ENCODE measurements at regions not wholly inside any gene's neighbourhood (a gene's known extent, or its start where the extent isn't known, plus 50 kb on each side); places are given as distances from the start of the nearest gene placed in this dataset.

DNA sequence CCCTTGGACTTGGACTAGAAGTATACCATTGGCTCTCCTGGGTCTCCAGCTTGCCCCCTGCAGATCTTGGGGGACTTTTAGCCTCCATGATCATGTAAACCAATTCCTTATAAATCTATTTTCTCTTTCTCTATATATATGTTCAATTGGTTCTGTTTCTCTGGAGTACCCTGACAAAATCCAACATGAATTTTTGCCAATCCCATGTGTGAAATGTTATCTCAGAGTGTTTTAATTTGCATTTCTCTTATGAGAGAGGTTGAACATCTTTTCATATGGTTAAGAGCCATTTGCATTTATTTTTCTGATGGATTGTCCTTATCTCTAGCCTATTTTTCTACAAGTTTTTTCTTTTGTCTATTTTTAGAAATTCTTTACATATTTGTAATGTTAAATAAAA is 131.7 kb upstream of the NEO1 start:
- TF ChIP-seq, protein P1, sequence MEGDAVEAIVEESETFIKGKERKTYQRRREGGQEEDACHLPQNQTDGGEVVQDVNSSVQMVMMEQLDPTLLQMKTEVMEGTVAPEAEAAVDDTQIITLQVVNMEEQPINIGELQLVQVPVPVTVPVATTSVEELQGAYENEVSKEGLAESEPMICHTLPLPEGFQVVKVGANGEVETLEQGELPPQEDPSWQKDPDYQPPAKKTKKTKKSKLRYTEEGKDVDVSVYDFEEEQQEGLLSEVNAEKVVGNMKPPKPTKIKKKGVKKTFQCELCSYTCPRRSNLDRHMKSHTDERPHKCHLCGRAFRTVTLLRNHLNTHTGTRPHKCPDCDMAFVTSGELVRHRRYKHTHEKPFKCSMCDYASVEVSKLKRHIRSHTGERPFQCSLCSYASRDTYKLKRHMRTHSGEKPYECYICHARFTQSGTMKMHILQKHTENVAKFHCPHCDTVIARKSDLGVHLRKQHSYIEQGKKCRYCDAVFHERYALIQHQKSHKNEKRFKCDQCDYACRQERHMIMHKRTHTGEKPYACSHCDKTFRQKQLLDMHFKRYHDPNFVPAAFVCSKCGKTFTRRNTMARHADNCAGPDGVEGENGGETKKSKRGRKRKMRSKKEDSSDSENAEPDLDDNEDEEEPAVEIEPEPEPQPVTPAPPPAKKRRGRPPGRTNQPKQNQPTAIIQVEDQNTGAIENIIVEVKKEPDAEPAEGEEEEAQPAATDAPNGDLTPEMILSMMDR (conservative IDR thresholded peaks at IDR 0.05), result no peak
- Mint-ChIP-seq H3K27ac (no peak overlapping the region), H3K9me3 (no peaks in the 10 kb centered on the region), H3K4me3 (no peak overlapping the region), H3K27me3 (no peaks in the 10 kb centered on the region), H3K36me3 (no peaks in the 10 kb centered on the region), H3K4me1 (ENCODE audit: unreplicated experiment) (no peaks in the 10 kb centered on the region)
- DNase-seq (ENCODE audit: extremely low spot score, unreplicated experiment), result no peak

DNA sequence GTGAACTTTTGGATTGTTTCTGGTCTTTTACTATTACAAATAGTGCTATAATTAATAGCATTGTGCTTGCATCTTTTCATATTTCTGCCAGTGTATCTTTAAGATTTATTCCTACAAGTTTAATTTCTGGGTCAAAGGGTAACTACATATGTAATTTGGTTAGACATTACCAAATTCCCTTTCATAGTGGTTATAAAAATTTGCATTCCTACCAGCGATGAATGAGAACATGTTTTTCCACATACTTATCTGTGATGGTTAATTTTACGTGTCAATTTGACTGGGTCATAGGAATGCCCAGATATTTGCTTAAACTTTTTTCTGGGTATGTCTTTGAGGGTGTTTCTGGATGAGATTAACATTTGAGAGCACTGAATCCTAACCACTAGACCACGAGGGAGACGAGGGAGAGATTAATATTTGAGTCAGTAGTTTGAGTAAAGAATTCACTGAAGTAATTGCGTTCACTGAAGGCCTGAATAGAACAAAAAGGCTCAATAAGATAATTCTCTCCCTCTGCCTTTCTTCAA is 132.3 kb upstream of the NEO1 start:
- Mint-ChIP-seq H3K27me3 (no peaks in the 10 kb centered on the region), H3K4me3 (no peak overlapping the region), H3K4me1 (ENCODE audit: unreplicated experiment) (no peaks in the 10 kb centered on the region), H3K27ac (no peak overlapping the region), H3K9me3 (no peaks in the 10 kb centered on the region), H3K36me3 (no peaks in the 10 kb centered on the region)
- TF ChIP-seq, protein P1 (conservative IDR thresholded peaks at IDR 0.05), result no peak
- DNase-seq (ENCODE audit: extremely low spot score, unreplicated experiment), result no peak

DNA sequence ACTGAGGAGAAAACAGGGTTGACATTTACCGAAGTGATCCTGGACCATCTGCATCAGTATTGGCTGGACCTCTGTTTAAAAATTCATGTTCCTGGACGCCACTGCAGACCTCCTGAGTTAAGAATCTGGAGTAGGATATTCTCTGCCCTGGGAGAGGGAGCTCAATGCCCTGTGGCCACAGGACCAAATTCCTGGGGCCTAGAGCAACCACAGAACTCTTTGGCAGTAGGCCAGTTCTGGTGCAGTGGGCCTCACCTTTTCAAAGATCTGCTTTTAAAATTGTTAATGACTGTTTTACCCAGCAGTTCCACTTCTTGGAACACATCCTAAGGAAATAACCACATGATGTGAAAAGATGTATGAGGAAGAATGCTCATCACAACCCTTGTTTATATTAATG is 133.3 kb upstream of the ADPGK start:
- no peak overlapping the region for H3K4me3 Mint-ChIP-seq

DNA sequence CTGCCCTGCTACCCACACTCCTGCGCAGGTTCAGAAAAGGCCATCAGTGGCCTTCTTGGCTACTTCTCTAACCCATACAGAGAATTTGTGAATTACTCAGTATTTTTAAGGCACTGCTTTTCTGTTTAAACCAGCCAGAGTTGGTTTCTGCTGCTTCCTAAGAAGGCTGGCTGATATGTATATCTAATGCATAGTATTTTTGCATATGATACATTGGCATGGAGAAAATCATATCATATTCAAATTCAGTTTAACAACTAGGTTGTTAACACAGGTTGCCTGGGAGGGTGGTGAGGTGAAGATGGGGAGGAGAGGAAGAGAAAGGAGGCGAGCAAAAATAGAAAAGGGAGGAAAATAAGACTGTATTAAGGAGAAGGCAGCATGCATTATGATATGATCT is 132.8 kb upstream of the ADPGK start:
- no peaks in the 10 kb centered on the region for H3K9me3 Mint-ChIP-seq
- no peaks in the 10 kb centered on the region for H3K4me1 Mint-ChIP-seq (ENCODE audit: unreplicated experiment)
- H3K27ac Mint-ChIP-seq, result no peak overlapping the region
- H3K27me3 Mint-ChIP-seq, result no peaks in the 10 kb centered on the region
- DNase-seq (ENCODE audit: extremely low spot score, unreplicated experiment), result no peak
- H3K4me3 Mint-ChIP-seq, result no peak overlapping the region
- H3K36me3 Mint-ChIP-seq, result no peaks in the 10 kb centered on the region
- TF ChIP-seq, protein P1 (conservative IDR thresholded peaks at IDR 0.05), result no peak

More for the DNA sequence above, 133.3 kb upstream of the ADPGK start:
- Mint-ChIP-seq H3K27me3 (no peaks in the 10 kb centered on the region), H3K9me3 (no peaks in the 10 kb centered on the region), H3K4me1 (ENCODE audit: unreplicated experiment) (no peaks in the 10 kb centered on the region), H3K36me3 (no peaks in the 10 kb centered on the region), H3K27ac (no peak overlapping the region)
- TF ChIP-seq, protein P1 (conservative IDR thresholded peaks at IDR 0.05), result no peak
- no peak for DNase-seq (ENCODE audit: extremely low spot score, unreplicated experiment)

DNA sequence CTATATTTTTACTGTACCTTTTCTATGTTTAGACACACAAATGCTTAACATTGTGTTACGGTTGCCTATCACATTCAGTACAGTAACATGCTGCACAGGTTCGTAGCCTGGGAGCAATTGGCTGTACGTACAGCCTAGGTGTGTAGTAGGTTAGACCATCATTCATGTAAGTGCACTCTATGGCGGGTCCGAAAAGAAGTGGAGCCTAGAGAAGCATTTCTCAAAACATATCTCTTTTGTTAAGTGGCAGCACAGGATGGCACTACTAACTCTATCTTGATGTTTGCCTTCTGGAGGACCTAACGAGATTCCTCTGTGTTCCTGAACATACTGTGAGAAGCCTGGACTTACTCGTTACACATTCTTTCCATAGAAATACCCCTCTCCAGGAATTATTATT is 132.3 kb upstream of the ADPGK start:
- H3K27ac Mint-ChIP-seq, result no peak overlapping the region
- H3K4me3 Mint-ChIP-seq, result no peak overlapping the region
- H3K4me1 Mint-ChIP-seq (ENCODE audit: unreplicated experiment), result no peaks in the 10 kb centered on the region
- no peak for DNase-seq (ENCODE audit: extremely low spot score, unreplicated experiment)
- no peaks in the 10 kb centered on the region for H3K27me3 Mint-ChIP-seq
- no peaks in the 10 kb centered on the region for H3K36me3 Mint-ChIP-seq
- H3K9me3 Mint-ChIP-seq, result no peaks in the 10 kb centered on the region
- TF ChIP-seq, protein P1 (conservative IDR thresholded peaks at IDR 0.05), result no peak

DNA sequence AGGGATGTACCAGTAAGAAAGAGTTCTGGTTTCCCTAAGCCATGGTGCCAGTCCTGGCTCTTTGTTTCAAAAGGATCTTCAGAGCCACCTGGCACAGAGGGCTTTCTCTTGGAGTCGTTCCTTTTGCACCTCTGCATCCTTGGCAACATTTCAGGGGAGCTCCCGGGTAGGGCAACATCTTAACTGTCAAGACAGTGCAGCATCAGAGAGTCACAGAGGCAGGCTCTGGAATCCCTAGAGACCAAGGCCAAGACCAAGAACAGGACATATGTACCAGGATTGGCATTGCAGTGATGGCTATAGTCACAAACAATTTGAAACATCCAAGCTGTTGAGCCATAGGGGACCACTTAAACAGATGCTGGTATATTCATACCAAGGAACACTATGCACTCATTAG is 129.4 kb upstream of the ADPGK start:
- H3K27me3 Mint-ChIP-seq, result no peaks in the 10 kb centered on the region
- no peaks in the 10 kb centered on the region for H3K36me3 Mint-ChIP-seq
- H3K4me3 Mint-ChIP-seq, result no peak overlapping the region
- TF ChIP-seq, protein P1 (conservative IDR thresholded peaks at IDR 0.05), result no peak
- DNase-seq (ENCODE audit: extremely low spot score, unreplicated experiment), result no peak
- H3K4me1 Mint-ChIP-seq (ENCODE audit: unreplicated experiment), result peaks cover 11% of the 10 kb centered on the region
- H3K9me3 Mint-ChIP-seq, result no peaks in the 10 kb centered on the region
- H3K27ac Mint-ChIP-seq, result no peak overlapping the region
